ENCODE measurements at regions not wholly inside any gene's neighbourhood (a gene's known extent, or its start where the extent isn't known, plus 50 kb on each side); places are given as distances from the start of the nearest gene placed in this dataset.
A peak's percentile ranks its signal among the peaks of the same experiment; 100 is the strongest.

- no peak for DNase-seq
These were observed 58.2 kb upstream of the CLMP start for GRCh38 chr11:123253223-123253622.

DNA sequence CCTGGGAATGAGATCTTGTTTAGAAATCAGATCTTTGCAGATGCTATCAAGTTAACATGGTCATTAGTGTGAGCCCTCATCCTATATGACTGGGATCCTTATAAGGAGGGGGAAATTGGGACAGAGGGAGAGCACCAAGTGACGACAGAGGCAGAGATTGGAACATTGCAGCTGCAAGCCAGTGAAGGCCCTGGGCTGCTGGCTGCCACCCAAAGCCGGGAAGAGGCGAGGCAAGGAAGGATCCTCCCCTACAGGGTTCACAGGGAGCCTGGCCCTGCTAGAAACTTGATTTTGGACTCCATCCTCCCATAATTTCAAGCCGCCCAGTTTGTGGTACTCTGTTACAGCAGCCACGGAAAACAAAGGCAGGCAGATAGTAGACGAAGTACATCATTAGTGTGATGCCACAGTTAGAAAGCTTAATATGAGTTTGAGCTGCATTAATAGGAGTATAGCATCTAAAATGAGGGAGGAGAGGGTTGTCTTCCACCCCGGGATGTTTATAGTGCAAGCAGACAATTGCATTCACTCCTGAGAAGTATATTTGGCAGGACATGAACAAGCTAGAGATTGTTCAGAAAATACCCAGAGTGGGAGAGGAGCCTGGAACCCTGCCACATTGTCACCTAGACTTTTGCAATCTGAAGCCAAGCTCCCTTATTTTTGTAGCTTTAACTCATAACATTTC, 56.8 kb upstream of the CLMP start:
- no peak for DNase-seq

DNA sequence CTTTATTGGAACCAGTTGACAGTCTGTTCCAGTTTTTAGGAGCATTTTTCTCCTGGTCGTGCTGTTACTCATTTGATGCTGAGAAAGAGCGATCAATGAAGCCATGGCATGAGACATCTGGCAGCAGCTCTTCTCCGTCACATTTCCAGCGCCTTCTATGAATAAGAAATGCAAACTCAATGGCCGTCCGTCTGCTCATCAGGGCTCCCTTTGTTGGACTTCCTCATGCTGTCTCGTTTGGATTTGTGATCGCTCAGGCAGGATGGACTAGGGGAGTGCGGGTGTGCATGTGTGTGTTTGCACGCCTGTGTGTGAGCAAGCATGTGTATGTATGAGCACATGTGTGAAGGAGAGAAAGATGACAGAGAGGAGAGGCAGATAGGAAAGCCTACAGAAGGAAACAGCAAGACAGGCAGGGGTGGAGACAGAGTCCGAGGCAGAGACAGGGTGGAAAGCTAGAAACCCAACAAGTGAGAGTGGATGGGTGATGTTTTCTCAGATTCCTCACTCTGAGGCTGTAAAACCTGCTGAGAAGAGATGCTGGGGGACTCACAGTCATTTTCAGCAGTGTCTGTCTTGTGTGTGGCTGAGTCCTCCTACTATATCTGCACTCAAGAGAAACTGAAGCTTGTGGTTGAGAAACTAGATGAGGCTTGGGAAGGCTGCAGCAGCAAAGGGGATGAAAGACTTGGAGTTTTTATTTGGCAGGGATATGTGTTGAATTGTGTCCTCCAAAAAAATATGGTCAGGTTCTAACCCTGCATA, 56.0 kb upstream of the CLMP start:
- DNase-seq = no peak

GRCh38 chr11:123249354-123249753, 54.3 kb upstream of the CLMP start:
- DNase-seq = no peak

DNA sequence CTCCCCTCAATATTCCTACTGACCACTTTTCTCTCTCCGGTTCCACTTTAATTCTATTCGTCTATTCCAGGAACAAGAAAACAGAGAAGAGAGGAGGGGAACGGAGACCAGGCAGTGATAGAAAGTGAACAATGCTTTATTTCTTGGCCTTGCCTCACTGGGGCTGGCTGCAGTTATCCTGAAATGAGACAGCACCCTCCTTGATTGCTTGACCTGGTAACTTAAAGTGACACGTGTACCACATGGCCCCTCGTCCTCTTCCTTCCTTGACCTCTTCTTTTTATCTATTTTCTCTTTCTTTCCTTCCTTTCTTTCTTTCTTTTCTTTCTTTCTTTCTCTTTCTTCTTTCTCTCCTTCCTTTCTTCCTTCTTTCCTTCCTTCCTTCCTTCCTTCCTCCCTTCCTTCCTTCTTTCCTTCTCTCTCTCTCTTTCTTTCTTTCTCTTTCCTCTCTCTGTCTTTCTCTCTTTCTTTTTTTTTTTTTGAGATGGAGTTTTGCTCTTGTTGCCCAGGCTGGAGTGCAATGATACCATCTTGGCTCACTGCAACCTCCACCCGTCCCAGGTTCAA, 52.8 kb upstream of the CLMP start:
- DNase-seq = no peak

GRCh38 chr11:123247496-123247799, 52.4 kb upstream of the CLMP start:
- no peak for DNase-seq

GRCh38 chr11:123246749-123247495, 51.9 kb upstream of the CLMP start:
- DNase-seq = peak; percentile 33 to 58

- no peak for DNase-seq
These were observed 50.5 kb upstream of the CLMP start for GRCh38 chr11:123245567-123245966.
